ENCODE measurements at regions not wholly inside any gene's neighbourhood (a gene's known extent, or its start where the extent isn't known, plus 50 kb on each side); places are given as distances from the start of the nearest gene placed in this dataset.

DNA sequence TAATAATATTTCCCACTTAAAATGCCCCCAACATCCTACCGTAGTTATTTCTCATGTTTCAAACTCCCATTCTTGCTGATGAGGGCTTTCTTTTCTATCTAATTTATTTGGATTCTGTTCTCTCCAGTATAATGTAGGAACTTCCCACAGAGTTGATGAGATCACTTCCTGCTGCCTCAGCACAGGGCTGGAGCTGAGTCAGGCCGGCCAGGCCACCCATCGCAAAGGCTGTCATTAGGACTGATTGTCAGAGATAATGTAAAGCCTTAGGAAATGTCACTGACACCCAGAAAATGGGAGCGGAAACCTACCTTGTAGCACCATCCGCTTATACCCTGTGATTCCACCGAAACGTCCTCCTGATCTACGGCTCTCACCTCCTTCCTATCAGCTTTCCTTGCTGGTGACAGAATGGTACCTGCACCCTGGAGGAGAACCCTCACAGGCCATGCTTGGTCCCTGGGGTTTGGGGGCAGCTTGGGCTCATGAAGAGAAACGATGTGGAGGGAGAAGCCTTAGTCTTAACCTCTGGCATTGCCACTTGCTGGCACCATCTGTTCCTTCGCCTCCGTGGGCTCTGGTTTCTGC, 672.8 kb upstream of the ID2 start:
- no peak for TF ChIP-seq EZH2 (IDR thresholded peaks at IDR 0.05; ENCODE audit: insufficient read depth, poor library complexity, severe bottlenecking)
- no peak for TF ChIP-seq EZH2phosphoT487 (IDR thresholded peaks at IDR 0.05; ENCODE audit: insufficient read depth, low read depth)

Data from GM23248 (cell line).